Urinary bladder (tissue), 3 donors: ENCODE measurements at regions not wholly inside any gene's neighbourhood (a gene's known extent, or its start where the extent isn't known, plus 50 kb on each side); places are given as distances from the start of the nearest gene placed in this dataset.

Experiments used
- DNase-seq: peaks from one replicate; pipeline ENCODE4 v3.0.0-alpha.2; 2015; ENCODE audit errors: extremely low spot score
- H3K27ac ChIP-seq: one replicate; pipeline ENCODE4 v1.5.1; 2013; ENCODE audit warnings: low read depth, mild to moderate bottlenecking, moderate library complexity
- H3K36me3 ChIP-seq: one replicate; pipeline ENCODE4 v1.6.1; 2013; ENCODE audit warnings: mild to moderate bottlenecking, moderate library complexity; ENCODE audit not compliant: insufficient read depth
- H3K4me1 ChIP-seq: one replicate; pipeline ENCODE4 v1.6.1; 2013; ENCODE audit warnings: mild to moderate bottlenecking, moderate library complexity; ENCODE audit not compliant: insufficient read depth
- H3K4me3 ChIP-seq: one replicate; pipeline ENCODE4 v1.5.1; 2013; ENCODE audit warnings: low read depth, low read length
- WGBS: extraction: QIAGEN DNeasy Blood & Tissue Kit; methylation state at CpG from one replicate; pipeline ENCODE4 v1.1.7; 2013; 5-methylcytosine and 5-hydroxymethylcytosine counted together
- donor health status: healthy with polysubstance abuse.
- donor health status: healthy.

GRCh38 chr2:149800624-149801542, 213.3 kb upstream of the MMADHC start:
- Histone ChIP-seq H3K4me1 (no peaks in the 10 kb centered on the region), H3K4me3 (no peak overlapping the region), H3K27ac (no peak overlapping the region), H3K36me3 (no peaks in the 10 kb centered on the region)
- no peak for DNase-seq
- whole genome bisulfite sequencing = 73% methylated on average over 7 of the region's 7 CpGs

- WGBS = 45% methylated on average over 6 of the region's 6 CpGs
- DNase-seq = no peak
- Histone ChIP-seq H3K27ac (no peak overlapping the region), H3K36me3 (no peaks in the 10 kb centered on the region), H3K4me1 (no peaks in the 10 kb centered on the region), H3K4me3 (no peak overlapping the region)
Measured at GRCh38 chr2:149799013-149799705, 211.6 kb upstream of the MMADHC start.

- H3K4me1 ChIP-seq = no peaks in the 10 kb centered on the region
- WGBS = 72% methylated on average over 1 of the region's 1 CpG
- H3K4me3 ChIP-seq = no peak overlapping the region
- no peak for DNase-seq
- H3K36me3 ChIP-seq = no peaks in the 10 kb centered on the region
- no peak overlapping the region for H3K27ac ChIP-seq
Measured at GRCh38 chr2:149797030-149797429, 209.5 kb upstream of the MMADHC start.

- DNase-seq = no peak
- 91% methylated on average over 3 of the region's 3 CpGs for WGBS
- Histone ChIP-seq H3K36me3 (no peaks in the 10 kb centered on the region), H3K27ac (no peak overlapping the region), H3K4me1 (no peaks in the 10 kb centered on the region), H3K4me3 (no peak overlapping the region)
Measured at GRCh38 chr2:149789549-149789948, 202.0 kb upstream of the MMADHC start.

GRCh38 chr2:149787206-149787605, 199.6 kb upstream of the MMADHC start:
- Histone ChIP-seq H3K27ac (no peak overlapping the region), H3K4me3 (no peak overlapping the region), H3K4me1 (no peaks in the 10 kb centered on the region), H3K36me3 (no peaks in the 10 kb centered on the region)
- DNase-seq = no peak
- WGBS = 80% methylated on average over 1 of the region's 1 CpG

- no peak overlapping the region for H3K27ac ChIP-seq
- 91% methylated on average over 1 of the region's 1 CpG for WGBS
- DNase-seq = no peak
- no peaks in the 10 kb centered on the region for H3K4me1 ChIP-seq
- H3K4me3 ChIP-seq = no peak overlapping the region
- no peaks in the 10 kb centered on the region for H3K36me3 ChIP-seq
Measured at GRCh38 chr2:149783284-149783683, 195.7 kb upstream of the MMADHC start.

GRCh38 chr2:149782572-149782971, 195.0 kb upstream of the MMADHC start:
- WGBS = 89% methylated on average over 1 of the region's 1 CpG
- H3K36me3 ChIP-seq = no peaks in the 10 kb centered on the region
- H3K4me1 ChIP-seq = no peaks in the 10 kb centered on the region
- H3K4me3 ChIP-seq = no peak overlapping the region
- H3K27ac ChIP-seq = no peak overlapping the region
- no peak for DNase-seq

- H3K4me1 ChIP-seq = no peaks in the 10 kb centered on the region
- no peak overlapping the region for H3K27ac ChIP-seq
- H3K4me3 ChIP-seq = no peak overlapping the region
- DNase-seq = no peak
- H3K36me3 ChIP-seq = no peaks in the 10 kb centered on the region
- WGBS = 87% methylated on average over 1 of the region's 1 CpG
Measured at GRCh38 chr2:149781263-149781808, 193.8 kb upstream of the MMADHC start.

- 36% methylated on average over 1 of the region's 1 CpG for WGBS
- H3K36me3 ChIP-seq = no peaks in the 10 kb centered on the region
- no peak overlapping the region for H3K4me3 ChIP-seq
- H3K4me1 ChIP-seq = no peaks in the 10 kb centered on the region
- no peak for DNase-seq
- H3K27ac ChIP-seq = no peak overlapping the region
Measured at GRCh38 chr2:149773006-149773405, 185.4 kb upstream of the MMADHC start.

GRCh38 chr2:149768320-149768799, 180.8 kb upstream of the MMADHC start:
- Histone ChIP-seq H3K27ac (no peak overlapping the region), H3K4me1 (no peaks in the 10 kb centered on the region), H3K4me3 (no peak overlapping the region), H3K36me3 (no peaks in the 10 kb centered on the region)
- DNase-seq = no peak
- 16% methylated on average over 1 of the region's 1 CpG for WGBS

GRCh38 chr2:149767516-149767974, 180.0 kb upstream of the MMADHC start:
- WGBS = 27% methylated on average over 3 of the region's 3 CpGs
- DNase-seq = no peak
- Histone ChIP-seq H3K27ac (no peak overlapping the region), H3K36me3 (no peaks in the 10 kb centered on the region), H3K4me1 (no peaks in the 10 kb centered on the region), H3K4me3 (no peak overlapping the region)

- Histone ChIP-seq H3K36me3 (no peaks in the 10 kb centered on the region), H3K4me3 (no peak overlapping the region), H3K27ac (no peak overlapping the region), H3K4me1 (no peaks in the 10 kb centered on the region)
- DNase-seq = no peak
Measured at GRCh38 chr2:149766339-149766738, 178.8 kb upstream of the MMADHC start.

GRCh38 chr2:149765636-149766035, 178.1 kb upstream of the MMADHC start:
- no peak overlapping the region for H3K27ac ChIP-seq
- H3K4me3 ChIP-seq = no peak overlapping the region
- no peak for DNase-seq
- H3K36me3 ChIP-seq = no peaks in the 10 kb centered on the region
- H3K4me1 ChIP-seq = no peaks in the 10 kb centered on the region

GRCh38 chr2:149765003-149765402, 177.4 kb upstream of the MMADHC start:
- Histone ChIP-seq H3K27ac (no peak overlapping the region), H3K4me3 (no peak overlapping the region), H3K36me3 (no peaks in the 10 kb centered on the region), H3K4me1 (no peaks in the 10 kb centered on the region)
- 82% methylated on average over 2 of the region's 2 CpGs for WGBS
- DNase-seq = no peak
